GM19035 (cell line): ENCODE measurements at regions not wholly inside any gene's neighbourhood (a gene's known extent, or its start where the extent isn't known, plus 50 kb on each side); places are given as distances from the start of the nearest gene placed in this dataset.
"Not testable (repeated sequence)": the region's sequence is repeated elsewhere in the genome, so short reads cannot be mapped to it uniquely, and the experiment has no call there.

Experiments used
- ATAC-seq: cut with Tn5 transposase; IDR thresholded peaks from one replicate; pipeline ENCODE4 v1.9.1; 2021; ENCODE audit not compliant: unreplicated experiment

- no peak for ATAC-seq
Measured at GRCh38 chr6:112504621-112505020, 157.5 kb downstream of the RFPL4B start.

DNA sequence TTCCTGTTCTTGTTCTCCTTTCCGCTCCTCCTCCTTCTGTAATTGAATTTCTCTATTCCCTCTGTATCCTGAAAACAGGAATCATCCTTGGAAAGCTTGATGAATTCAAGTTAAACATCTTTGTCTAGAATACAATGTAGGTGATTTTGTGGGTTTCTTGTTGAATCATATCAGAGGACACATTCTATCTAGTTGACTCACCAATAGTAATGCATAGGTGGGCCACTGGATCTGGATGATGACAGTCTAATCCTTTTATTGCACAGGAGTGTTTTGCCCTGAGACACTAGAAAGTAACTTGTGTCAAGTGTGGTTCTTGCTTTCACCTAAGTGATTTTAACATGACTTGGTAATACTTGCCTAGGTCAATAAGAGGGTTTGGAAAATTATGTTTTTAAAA lies 164.3 kb downstream of the RFPL4B start:
- ATAC-seq, result no peak

- ATAC-seq, result no peak
Measured at GRCh38 chr6:112513175-112513574, 166.0 kb downstream of the RFPL4B start.

DNA sequence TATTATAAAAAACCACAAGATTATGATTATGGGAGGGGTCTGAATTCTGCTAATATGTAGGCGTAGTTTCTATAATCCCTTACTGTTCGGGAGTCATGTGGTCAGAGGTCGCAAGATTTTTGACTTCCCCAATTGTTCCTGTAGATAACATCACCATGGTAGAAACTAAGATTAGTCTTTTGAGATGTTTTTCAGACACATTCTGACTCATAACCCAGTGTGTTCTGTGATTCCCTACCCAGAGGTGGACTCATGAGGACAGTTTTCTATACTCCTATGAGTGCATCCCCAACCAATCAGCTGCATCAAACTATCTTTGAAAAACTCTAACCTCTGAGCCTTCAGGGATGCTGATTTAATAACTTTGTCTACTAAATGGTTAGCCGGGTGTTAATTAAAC lies 175.5 kb downstream of the RFPL4B start:
- ATAC-seq, result no peak

GRCh38 chr6:112524071-112524470 lies 176.9 kb downstream of the RFPL4B start:
- no peak for ATAC-seq

GRCh38 chr6:112525749-112526148 lies 178.6 kb downstream of the RFPL4B start:
- ATAC-seq, result no peak

- ATAC-seq, result no peak
Measured at GRCh38 chr6:112526594-112526993, 179.5 kb downstream of the RFPL4B start.

DNA sequence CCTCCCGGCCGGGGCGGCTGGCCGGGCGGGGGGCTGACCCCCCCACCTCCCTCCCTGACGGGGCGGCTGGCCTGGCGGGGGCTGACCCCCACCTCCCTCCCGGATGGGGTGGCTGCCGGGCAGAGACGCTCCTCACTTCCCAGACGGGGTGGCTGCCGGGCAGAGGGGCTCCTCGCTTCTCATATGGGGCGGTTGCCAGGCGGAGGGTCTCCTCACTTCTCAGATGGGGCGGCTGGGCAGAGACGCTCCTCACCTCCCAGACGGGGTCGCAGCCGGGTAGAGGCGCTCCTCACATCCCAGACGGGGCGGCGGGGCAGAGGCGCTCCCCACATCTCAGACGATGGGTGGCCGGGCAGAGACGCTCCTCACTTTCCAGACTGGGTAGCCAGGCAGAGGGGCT lies 181.2 kb downstream of the RFPL4B start:
- not testable (repeated sequence) for ATAC-seq

DNA sequence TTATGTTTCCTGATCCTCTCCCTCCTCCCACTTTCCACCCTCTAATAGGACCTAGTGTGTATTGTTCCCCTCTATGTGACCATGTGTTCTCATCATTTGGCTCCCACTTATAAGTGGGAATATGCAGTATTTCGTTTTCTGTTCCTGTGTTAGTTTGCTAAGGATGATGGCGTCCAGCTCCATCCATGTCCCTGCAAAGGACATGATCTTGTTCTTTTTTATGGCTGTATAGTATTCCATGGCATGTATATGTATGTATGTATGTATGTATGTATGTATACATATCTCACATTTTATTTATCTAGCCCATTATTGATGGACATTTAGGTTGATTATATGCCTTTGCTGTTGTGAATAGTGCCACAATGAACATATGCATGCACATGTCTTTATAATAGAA lies 188.7 kb downstream of the RFPL4B start:
- ATAC-seq, result no peak

- ATAC-seq, result no peak
Measured at GRCh38 chr6:112539355-112539754, 192.2 kb downstream of the RFPL4B start.

GRCh38 chr6:112541847-112542246 lies 194.7 kb downstream of the RFPL4B start:
- not testable (repeated sequence) for ATAC-seq

DNA sequence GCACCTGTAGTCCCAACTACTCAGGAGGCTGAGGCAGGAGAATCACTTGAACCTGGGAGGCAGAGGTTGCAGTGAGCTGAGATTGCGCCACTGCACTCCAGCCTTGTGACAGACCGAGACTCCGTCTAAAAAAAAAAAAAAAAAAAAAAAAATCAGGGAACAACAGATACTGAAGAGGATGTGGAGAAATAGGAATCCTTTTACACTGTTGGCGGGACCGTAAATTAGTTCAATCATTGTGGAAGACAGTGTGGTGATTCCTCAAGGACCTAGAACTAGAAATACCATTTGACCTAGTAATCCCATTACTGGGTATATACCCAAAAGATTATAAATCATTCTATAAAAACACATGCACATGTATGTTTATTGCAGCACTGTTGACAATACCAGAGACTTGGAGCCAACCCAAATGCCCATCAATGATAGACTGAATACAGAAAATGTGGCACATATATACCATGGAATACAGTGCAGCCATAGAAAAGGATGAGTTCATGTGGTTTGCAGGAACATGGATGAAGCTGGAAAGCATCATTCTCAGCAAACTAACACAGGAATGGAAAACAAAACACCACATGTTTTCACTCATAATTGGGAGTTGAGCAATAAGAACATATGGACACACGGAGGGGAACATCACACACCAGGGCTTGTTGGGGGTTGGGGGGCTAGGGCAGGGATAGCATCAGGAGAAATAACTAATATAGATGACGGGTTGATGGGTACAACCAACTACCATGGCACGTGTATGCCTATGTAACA lies 200.4 kb downstream of the RFPL4B start:
- not testable (repeated sequence) for ATAC-seq

GRCh38 chr6:112549749-112550148 lies 202.6 kb downstream of the RFPL4B start:
- ATAC-seq, result no peak

DNA sequence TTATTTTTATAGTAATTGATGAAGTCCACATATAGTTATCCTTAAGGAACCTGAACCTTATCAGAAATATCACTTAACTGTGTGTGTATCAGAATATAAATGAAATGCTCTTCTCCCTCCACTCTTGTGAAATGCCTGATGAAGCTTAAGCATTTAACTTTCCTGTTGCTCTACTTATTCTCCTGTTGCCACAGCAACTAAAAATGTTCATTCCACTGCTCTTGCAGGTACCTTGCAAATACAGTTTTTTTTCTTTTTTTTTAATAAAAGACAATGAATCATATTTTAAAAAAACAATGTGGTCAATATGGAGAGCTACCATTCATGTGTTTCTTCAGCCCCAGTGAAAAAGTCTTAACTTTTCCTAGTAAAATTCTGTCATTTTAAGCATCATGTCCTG lies 210.3 kb downstream of the RFPL4B start:
- no peak for ATAC-seq

- ATAC-seq, result no peak
Measured at GRCh38 chr6:112557961-112558360, 210.8 kb downstream of the RFPL4B start.

GRCh38 chr6:112560651-112561050 lies 213.5 kb downstream of the RFPL4B start:
- no peak for ATAC-seq

DNA sequence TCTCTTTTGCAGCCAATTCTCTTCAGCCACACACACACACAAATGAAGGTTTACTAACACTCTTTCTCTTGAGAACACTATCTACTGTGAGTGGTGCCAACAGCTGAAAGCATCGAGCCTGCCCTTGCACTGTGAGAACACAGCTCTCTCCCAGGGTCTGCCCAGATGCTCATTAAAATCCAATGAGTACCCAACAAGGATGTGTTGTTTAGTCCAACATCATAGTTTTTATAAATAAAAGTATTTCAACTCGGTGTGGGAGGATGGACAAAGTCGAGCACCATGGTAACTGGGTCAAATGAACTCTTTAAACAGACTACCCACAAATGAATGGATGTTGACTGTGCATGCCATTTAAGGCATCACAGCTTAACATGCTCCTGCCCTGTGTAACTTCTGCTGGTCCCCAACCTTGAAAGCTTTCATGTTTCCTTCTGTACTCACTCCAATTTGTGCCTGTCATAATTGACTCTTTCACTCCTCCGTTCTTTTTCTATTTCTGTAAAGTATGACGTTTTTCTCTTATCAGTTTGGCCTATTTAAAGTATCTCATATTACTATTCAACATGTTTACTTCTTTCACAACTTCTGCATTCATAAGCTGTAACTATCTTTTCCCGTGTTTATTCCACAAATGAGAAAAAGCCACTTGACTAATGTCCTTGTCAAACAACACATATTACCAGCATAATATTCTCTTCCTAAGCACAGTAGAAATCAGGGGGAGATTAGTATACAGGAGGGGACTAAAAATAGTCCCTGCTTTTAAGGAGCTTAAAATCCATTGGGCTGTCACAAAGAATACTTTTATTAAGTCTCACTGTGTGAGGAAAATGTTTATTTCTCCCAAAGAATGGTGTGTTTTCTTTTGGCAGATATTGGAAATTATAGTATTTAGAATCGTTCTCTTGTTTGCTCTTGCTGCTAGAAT lies 215.4 kb downstream of the RFPL4B start:
- ATAC-seq, result no peak

- no peak for ATAC-seq
Measured at GRCh38 chr6:112563368-112563767, 216.2 kb downstream of the RFPL4B start.

DNA sequence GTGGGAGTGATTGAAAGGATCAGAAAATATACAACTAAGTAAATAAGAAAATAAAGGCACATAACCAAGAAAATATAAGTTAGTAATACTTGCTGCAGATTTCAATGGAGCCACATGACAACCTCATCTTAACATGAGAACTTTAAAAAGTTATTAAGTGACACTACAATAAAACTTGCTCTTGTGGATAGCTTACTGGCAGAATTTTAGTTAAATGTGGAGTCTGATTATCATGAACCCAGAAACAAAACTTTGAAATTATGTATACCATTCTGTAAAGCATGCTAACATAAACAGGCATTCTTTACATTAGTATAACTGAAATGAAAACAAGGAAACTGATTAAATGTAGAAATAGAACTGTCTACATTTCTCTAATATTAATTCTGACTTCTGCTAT lies 220.9 kb downstream of the RFPL4B start:
- no peak for ATAC-seq

DNA sequence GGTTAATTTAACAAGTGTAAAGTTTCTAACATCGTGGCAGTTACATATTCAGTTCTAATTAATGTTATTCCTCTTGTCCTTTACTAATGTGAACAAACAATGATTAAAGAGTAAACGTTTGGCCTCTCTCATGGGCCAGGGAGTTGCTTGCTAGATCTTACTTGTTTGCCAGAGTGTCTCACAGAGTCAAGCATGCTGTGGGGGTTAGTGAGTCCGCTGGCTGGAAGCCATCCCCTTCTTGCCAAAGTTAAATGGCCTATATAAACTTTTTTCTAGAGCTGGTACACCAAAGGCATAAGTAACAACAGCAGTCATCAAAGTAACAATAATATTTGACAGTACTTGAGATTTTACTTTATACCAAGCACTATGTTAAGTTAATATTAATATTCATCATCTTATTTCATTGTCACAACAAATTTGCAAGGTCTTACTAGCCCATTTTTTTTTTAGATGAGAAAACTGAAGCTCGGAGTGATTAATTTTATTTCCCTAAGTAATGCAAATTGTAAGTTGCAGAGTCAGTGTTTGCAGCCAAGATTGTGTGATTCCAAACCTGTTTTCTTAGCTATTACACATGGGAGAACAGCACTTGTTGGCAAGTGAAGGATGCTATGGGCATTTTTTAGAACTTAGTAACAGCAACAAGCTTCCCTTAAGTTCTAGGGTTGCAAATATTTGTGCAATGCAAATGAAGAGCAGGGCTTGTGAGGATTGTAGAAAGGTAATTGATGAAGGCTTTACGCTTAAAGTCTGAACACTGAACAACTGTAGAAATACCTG lies 224.5 kb downstream of the RFPL4B start:
- no peak for ATAC-seq

GRCh38 chr6:112574190-112574589 lies 227.1 kb downstream of the RFPL4B start:
- no peak for ATAC-seq
